Kidney (tissue), 13 donors: ENCODE measurements at regions not wholly inside any gene's neighbourhood (a gene's known extent, or its start where the extent isn't known, plus 50 kb on each side); places are given as distances from the start of the nearest gene placed in this dataset.

Experiments
- DNase-seq, 5 donors: peaks; one replicate each; pipeline ENCODE4 v3.0.0-alpha.2; 2013 to 2020
- FAIRE-seq: peaks from 2 replicates; lab custom pipeline; 2012; peaks lifted over from hg19 to GRCh38; lab: Jason Lieb, UNC
- H3K27ac ChIP-seq, 2 donors: one replicate each; pipeline ENCODE4 v1.7.0; 2013; ENCODE audit warnings: low read depth in 2 of 2, low read length in 2 of 2, inconsistent platforms in 1 of 2
- H3K27me3 ChIP-seq: one replicate; pipeline ENCODE4 v1.7.1; 2013; ENCODE audit warnings: low read length, inconsistent platforms; ENCODE audit not compliant: control insufficient read depth, insufficient read depth
- H3K36me3 ChIP-seq, 3 donors: one replicate each; pipeline versions ENCODE4 v1.7.0 to v1.7.1; 2013; ENCODE audit warnings: low read length in 3 of 3, control low read depth in 1 of 3, inconsistent platforms in 1 of 3; ENCODE audit not compliant: insufficient read depth in 3 of 3, control insufficient read depth in 2 of 3
- H3K4me1 ChIP-seq, 3 donors: one replicate each; pipeline versions ENCODE4 v1.7.0 to v1.7.1; 2013; ENCODE audit warnings: low read length in 3 of 3, inconsistent platforms in 1 of 3, low read depth in 1 of 3; ENCODE audit not compliant: control insufficient read depth in 2 of 3, insufficient read depth in 2 of 3
- H3K4me3 ChIP-seq, 3 donors: one replicate each; pipeline versions ENCODE4 v1.7.0 to v1.8.1; 2013; ENCODE audit warnings: low read length in 3 of 3, control low read depth in 1 of 3, inconsistent platforms in 1 of 3
- H3K9ac ChIP-seq, 3 donors: one replicate each; pipeline versions ENCODE4 v1.7.0 to v1.7.1; 2013; ENCODE audit warnings: low read length in 3 of 3, control low read depth in 1 of 3, inconsistent platforms in 1 of 3
- H3K9me3 ChIP-seq, 3 donors: one replicate each; pipeline versions ENCODE4 v1.7.0 to v1.7.1; 2013; ENCODE audit warnings: low read length in 3 of 3, control low read depth in 1 of 3, inconsistent platforms in 1 of 3; ENCODE audit not compliant: control insufficient read depth in 2 of 3, insufficient read depth in 1 of 3
- intact Hi-C: fragments of 100-400 bp; cut with DNase I; formaldehyde crosslinking; loops from one replicate; pipeline ENCODE4 v1.11.1; 2022
- TF ChIP-seq, protein P1 (sequence below): IDR thresholded peaks from 3 replicates; pipeline ENCODE4 v1.5.1; 2012; ENCODE audit warnings: mild to moderate bottlenecking, moderate library complexity, borderline replicate concordance; ENCODE audit not compliant: insufficient read depth; ENCODE audit errors: extremely low read depth
- donor health status: control.
- donor health status: control.
- donor health status: control.
- donor health status: control.
- donor health status: control.
- donor health status: DM: yes; HTN: yes; CAD: no.
- donor health status: Normal renal cell carcinoma (clear cell type).

DNA sequence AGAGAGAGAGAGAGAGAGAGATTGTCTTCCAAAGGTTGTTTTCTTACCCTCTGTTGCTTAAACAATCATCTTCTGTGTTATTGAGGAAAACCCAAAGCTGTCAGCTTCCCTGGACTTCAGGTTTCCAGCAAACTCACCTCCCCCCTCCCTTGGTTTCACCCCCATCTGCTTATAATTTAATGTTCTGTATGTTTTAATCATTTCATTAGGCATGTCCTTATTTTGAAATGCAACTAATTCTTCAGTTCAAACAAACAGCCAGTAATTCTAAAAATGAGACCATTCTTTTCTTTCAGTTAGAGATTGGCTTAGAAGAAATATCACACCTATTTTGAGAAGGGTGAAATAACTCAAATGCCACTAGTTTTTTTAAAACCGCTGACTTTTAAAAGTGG is 102.9 kb downstream of the FAM204A start:
- intact Hi-C loops: no loop called here
- FAIRE-seq (no peak), DNase-seq (no peak)
- Histone ChIP-seq H3K9ac (no peak overlapping the region), H3K36me3 (no peaks in the 10 kb centered on the region), H3K9me3 (no peaks in the 10 kb centered on the region), H3K4me1 (peaks cover 0 to 4% (median 0%) of the 10 kb centered on the region in 3 donors), H3K27me3 (no peaks in the 10 kb centered on the region), H3K4me3 (no peak overlapping the region), H3K27ac (no peak overlapping the region)
- TF ChIP-seq, protein P1, sequence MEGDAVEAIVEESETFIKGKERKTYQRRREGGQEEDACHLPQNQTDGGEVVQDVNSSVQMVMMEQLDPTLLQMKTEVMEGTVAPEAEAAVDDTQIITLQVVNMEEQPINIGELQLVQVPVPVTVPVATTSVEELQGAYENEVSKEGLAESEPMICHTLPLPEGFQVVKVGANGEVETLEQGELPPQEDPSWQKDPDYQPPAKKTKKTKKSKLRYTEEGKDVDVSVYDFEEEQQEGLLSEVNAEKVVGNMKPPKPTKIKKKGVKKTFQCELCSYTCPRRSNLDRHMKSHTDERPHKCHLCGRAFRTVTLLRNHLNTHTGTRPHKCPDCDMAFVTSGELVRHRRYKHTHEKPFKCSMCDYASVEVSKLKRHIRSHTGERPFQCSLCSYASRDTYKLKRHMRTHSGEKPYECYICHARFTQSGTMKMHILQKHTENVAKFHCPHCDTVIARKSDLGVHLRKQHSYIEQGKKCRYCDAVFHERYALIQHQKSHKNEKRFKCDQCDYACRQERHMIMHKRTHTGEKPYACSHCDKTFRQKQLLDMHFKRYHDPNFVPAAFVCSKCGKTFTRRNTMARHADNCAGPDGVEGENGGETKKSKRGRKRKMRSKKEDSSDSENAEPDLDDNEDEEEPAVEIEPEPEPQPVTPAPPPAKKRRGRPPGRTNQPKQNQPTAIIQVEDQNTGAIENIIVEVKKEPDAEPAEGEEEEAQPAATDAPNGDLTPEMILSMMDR: no peak

DNA sequence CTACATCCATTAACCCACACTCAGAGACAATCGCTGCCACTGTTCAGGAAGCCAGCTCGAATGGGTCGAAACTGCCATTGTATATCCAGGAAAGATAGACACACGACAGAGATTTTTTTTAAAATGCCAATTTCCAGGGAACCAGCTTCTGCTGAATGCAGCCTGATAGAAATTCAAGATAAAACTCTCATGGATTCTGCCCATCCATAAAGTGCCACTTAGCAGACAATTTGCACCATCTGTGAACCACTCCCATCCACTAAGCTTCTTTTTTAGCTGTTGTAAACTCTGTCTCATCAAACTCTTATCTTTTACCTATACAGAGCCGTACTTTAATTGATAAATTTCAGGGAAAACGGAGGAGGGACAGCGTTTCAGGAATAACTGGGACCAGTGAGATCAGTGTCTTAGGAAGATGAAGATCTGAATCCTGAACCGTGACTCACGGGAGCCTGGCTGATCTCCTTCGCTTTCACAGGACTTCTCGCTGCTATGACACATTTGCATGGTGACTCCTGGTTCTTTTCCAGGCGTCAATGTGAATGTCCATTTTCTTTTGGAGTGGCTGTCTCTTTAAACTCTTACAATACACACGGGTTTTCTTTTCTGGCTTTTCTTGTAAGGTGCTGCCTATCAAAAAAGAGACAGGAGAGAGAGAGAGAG is 103.4 kb downstream of the FAM204A start:
- intact Hi-C loops: no loop called here

DNA sequence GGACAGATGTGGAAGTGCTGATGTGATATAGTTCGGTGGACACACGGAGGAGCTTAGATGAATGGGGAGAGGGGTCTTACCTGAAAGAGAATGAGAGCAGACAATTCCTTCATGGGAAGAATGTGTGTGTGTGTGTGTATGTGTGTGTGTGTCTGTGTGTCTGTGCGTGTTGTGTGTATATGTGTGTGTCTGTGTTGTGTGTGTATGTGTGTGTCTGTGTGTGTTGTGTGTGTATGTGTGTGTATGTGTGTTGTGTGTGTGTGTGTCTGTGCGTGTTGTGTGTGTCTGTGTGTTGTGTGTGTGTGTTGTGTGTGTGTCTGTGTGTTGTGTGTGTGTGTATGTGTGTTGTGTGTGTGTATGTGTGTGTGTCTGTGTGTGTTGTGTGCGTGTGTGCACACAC is 104.2 kb downstream of the FAM204A start:
- no peaks in the 10 kb centered on the region for H3K27me3 ChIP-seq
- no peak overlapping the region for H3K9ac ChIP-seq
- no peaks in the 10 kb centered on the region for H3K9me3 ChIP-seq
- H3K27ac ChIP-seq: no peak overlapping the region
- TF ChIP-seq, protein P1: no peak
- H3K4me3 ChIP-seq: peak overlapping the region in 1 of 3 donors; percentile 17
- H3K4me1 ChIP-seq: peaks cover 0 to 4% (median 0%) of the 10 kb centered on the region in 3 donors
- no peak for FAIRE-seq
- H3K36me3 ChIP-seq: no peaks in the 10 kb centered on the region
- intact Hi-C loops: no loop called here
- DNase-seq: no peak

More for the DNA sequence above, 103.4 kb downstream of the FAM204A start:
- DNase-seq (no peak), FAIRE-seq (no peak)
- Histone ChIP-seq H3K9ac (no peak overlapping the region), H3K27me3 (no peaks in the 10 kb centered on the region), H3K4me1 (peaks cover 0 to 4% (median 0%) of the 10 kb centered on the region in 3 donors), H3K9me3 (no peaks in the 10 kb centered on the region), H3K4me3 (no peak overlapping the region), H3K36me3 (no peaks in the 10 kb centered on the region), H3K27ac (no peak overlapping the region)
- TF ChIP-seq, protein P1: no peak

DNA sequence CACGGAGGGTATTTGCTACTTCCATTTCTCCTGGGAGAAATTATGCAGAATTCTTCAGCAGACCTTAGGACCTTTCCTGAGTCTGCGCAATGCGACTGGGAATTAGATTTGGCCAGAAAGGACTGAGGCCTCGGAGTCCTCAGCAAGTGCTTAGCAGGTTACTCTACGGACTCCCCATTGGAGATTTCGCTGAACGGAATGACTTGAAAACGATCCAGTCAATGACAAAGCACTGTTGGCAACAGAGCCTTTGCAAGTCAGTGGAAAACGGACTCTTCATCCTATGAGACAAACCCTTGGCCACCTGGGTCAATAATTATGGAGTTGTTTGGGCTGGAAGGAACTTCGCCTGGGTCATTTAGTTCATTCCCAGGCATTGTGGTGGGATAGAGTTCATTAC is 107.4 kb downstream of the FAM204A start:
- Histone ChIP-seq H3K36me3 (no peaks in the 10 kb centered on the region), H3K9ac (no peak overlapping the region), H3K9me3 (no peaks in the 10 kb centered on the region), H3K27me3 (no peaks in the 10 kb centered on the region), H3K4me1 (no peaks in the 10 kb centered on the region), H3K27ac (no peak overlapping the region), H3K4me3 (no peak overlapping the region)
- no peak for FAIRE-seq
- DNase-seq: no peak
- TF ChIP-seq, protein P1: no peak
- intact Hi-C loops: no loop called here
